ENCODE measurements at regions not wholly inside any gene's neighbourhood (a gene's known extent, or its start where the extent isn't known, plus 50 kb on each side); places are given as distances from the start of the nearest gene placed in this dataset.

- intact Hi-C loops (cut with micrococcal nuclease), result no loop called here
- no TSS peak for BruUV-seq (replicated peaks)
- Mint-ChIP-seq H3K4me3 (ENCODE audit: unreplicated experiment) (no peak overlapping the region), H3K36me3 (ENCODE audit: insufficient read depth, unreplicated experiment) (no peaks in the 10 kb centered on the region), H3K27ac (ENCODE audit: low read depth, unreplicated experiment) (peak overlapping the region; percentile 52), H3K4me1 (ENCODE audit: insufficient read depth, unreplicated experiment) (peaks cover 13% of the 10 kb centered on the region), H3K9me3 (ENCODE audit: unreplicated experiment) (no peaks in the 10 kb centered on the region), H3K27me3 (ENCODE audit: insufficient read depth, unreplicated experiment) (no peaks in the 10 kb centered on the region)
- TF ChIP-seq, protein P1, sequence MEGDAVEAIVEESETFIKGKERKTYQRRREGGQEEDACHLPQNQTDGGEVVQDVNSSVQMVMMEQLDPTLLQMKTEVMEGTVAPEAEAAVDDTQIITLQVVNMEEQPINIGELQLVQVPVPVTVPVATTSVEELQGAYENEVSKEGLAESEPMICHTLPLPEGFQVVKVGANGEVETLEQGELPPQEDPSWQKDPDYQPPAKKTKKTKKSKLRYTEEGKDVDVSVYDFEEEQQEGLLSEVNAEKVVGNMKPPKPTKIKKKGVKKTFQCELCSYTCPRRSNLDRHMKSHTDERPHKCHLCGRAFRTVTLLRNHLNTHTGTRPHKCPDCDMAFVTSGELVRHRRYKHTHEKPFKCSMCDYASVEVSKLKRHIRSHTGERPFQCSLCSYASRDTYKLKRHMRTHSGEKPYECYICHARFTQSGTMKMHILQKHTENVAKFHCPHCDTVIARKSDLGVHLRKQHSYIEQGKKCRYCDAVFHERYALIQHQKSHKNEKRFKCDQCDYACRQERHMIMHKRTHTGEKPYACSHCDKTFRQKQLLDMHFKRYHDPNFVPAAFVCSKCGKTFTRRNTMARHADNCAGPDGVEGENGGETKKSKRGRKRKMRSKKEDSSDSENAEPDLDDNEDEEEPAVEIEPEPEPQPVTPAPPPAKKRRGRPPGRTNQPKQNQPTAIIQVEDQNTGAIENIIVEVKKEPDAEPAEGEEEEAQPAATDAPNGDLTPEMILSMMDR (IDR thresholded peaks at IDR 0.05; ENCODE audit: unreplicated experiment), result no peak
- CTCF ChIA-PET, result interaction anchor here (0.6 kb wide), 2 partner anchors 8 to 91 kb away, joined by 3 to 4 read pairs; no protein-coding TSS in a partner anchor
- no peak for DNase-seq (ENCODE audit: unreplicated experiment)
- POLR2A ChIA-PET, result no interaction called here
Measured at GRCh38 chr5:24855485-24855884, 210.7 kb upstream of the CDH10 start.

DNA sequence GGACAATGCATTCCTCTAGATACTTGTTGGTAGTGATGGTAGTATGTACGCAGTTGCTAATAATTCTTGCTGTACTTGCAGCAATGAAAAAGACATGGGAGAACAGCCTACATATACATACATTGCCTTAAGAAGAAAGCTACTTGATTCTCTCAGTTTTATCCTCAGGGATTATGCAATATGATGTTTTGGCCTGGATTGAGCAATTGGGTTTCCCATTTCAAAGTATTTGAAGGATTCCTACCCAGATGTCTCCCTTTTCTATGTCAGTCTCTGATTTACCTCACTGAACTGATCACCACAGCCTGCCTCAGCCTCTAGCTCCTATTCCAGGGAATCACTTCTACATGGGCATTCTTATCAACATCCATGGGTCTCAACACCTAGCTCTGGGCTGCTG, 210.1 kb upstream of the CDH10 start:
- H3K4me3 Mint-ChIP-seq (ENCODE audit: unreplicated experiment), result no peak overlapping the region
- POLR2A ChIA-PET, result interaction anchor here (0.8 to 1.2 kb wide), 2 partner anchors 13 to 15 kb away, joined by 3 read pairs; no protein-coding TSS in a partner anchor
- H3K36me3 Mint-ChIP-seq (ENCODE audit: insufficient read depth, unreplicated experiment), result no peaks in the 10 kb centered on the region
- peak overlapping the region; percentile 52 for H3K27ac Mint-ChIP-seq (ENCODE audit: low read depth, unreplicated experiment)
- DNase-seq (ENCODE audit: unreplicated experiment), result peak; percentile 65
- CTCF ChIA-PET, result interaction anchor here (0.6 kb wide), 2 partner anchors 9 to 515 kb away, joined by 3 to 6 read pairs; no protein-coding TSS in a partner anchor
- no peaks in the 10 kb centered on the region for H3K27me3 Mint-ChIP-seq (ENCODE audit: insufficient read depth, unreplicated experiment)
- TF ChIP-seq, protein P1 (IDR thresholded peaks at IDR 0.05; ENCODE audit: unreplicated experiment), result no peak
- BruUV-seq (replicated peaks), result no TSS peak
- intact Hi-C loops (cut with micrococcal nuclease), result no loop called here
- no peaks in the 10 kb centered on the region for H3K9me3 Mint-ChIP-seq (ENCODE audit: unreplicated experiment)
- peaks cover 13% of the 10 kb centered on the region for H3K4me1 Mint-ChIP-seq (ENCODE audit: insufficient read depth, unreplicated experiment)

GRCh38 chr5:24854350-24854749, 209.6 kb upstream of the CDH10 start:
- DNase-seq (ENCODE audit: unreplicated experiment), result peak; percentile 17
- H3K27me3 Mint-ChIP-seq (ENCODE audit: insufficient read depth, unreplicated experiment), result no peaks in the 10 kb centered on the region
- BruUV-seq (replicated peaks), result no TSS peak
- TF ChIP-seq, protein P1 (IDR thresholded peaks at IDR 0.05; ENCODE audit: unreplicated experiment), result no peak
- ChIA-PET POLR2A (interaction anchor here (0.8 to 1.2 kb wide), 2 partner anchors 14 to 15 kb away, joined by 3 read pairs; no protein-coding TSS in a partner anchor), CTCF (interaction anchor here (0.6 kb wide), 1 partner anchor 515 kb away, joined by 6 read pairs; no protein-coding TSS in a partner anchor)
- intact Hi-C loops (cut with micrococcal nuclease), result no loop called here
- no peak overlapping the region for H3K4me3 Mint-ChIP-seq (ENCODE audit: unreplicated experiment)
- H3K4me1 Mint-ChIP-seq (ENCODE audit: insufficient read depth, unreplicated experiment), result peaks cover 13% of the 10 kb centered on the region
- no peaks in the 10 kb centered on the region for H3K36me3 Mint-ChIP-seq (ENCODE audit: insufficient read depth, unreplicated experiment)
- no peaks in the 10 kb centered on the region for H3K9me3 Mint-ChIP-seq (ENCODE audit: unreplicated experiment)
- H3K27ac Mint-ChIP-seq (ENCODE audit: low read depth, unreplicated experiment), result peak overlapping the region; percentile 52

DNA sequence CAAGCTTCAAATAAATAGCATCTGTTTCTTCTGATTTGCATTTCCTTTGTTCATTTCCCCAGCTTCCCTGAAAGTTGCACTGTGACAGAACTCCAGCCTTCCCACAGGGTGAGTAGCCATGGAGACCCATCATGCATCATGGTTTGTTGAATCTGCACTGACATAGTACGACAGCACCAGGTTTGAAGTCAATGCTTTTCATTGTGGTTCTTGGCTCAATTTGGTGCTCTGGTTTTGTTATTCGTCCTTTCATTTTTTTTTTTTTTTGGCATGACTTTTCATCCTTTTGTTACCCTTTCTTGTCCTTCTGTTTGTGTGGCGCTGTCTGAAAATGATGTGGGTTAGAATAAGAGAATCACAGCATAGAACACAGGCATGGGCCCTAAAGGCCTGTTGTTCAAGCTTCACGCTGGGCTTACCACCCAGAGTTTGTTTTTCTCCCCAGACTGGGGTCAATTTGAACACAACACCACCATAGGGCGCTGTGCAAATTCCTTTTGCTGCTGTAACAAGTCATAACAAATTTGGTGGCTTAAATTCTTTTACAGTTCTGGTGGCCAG, 206.2 kb upstream of the CDH10 start:
- H3K4me3 Mint-ChIP-seq (ENCODE audit: unreplicated experiment), result no peak overlapping the region
- CTCF ChIA-PET, result interaction anchor here (0.7 kb wide), 2 partner anchors 104 to 219 kb away, joined by 3 to 7 read pairs; no protein-coding TSS in a partner anchor
- no peak for DNase-seq (ENCODE audit: unreplicated experiment)
- H3K4me1 Mint-ChIP-seq (ENCODE audit: insufficient read depth, unreplicated experiment), result peaks cover 13% of the 10 kb centered on the region
- POLR2A ChIA-PET, result interaction anchor here (0.7 kb wide), 1 partner anchor 628 kb away, joined by 3 read pairs; no protein-coding TSS in a partner anchor
- H3K27ac Mint-ChIP-seq (ENCODE audit: low read depth, unreplicated experiment), result no peak overlapping the region
- H3K36me3 Mint-ChIP-seq (ENCODE audit: insufficient read depth, unreplicated experiment), result no peaks in the 10 kb centered on the region
- BruUV-seq (replicated peaks), result no TSS peak
- H3K9me3 Mint-ChIP-seq (ENCODE audit: unreplicated experiment), result no peaks in the 10 kb centered on the region
- intact Hi-C loops (cut with micrococcal nuclease), result no loop called here
- H3K27me3 Mint-ChIP-seq (ENCODE audit: insufficient read depth, unreplicated experiment), result no peaks in the 10 kb centered on the region
- TF ChIP-seq, protein P1 (IDR thresholded peaks at IDR 0.05; ENCODE audit: unreplicated experiment), result no peak

All from MCF 10A (cell line).